ENCODE measurements at regions not wholly inside any gene's neighbourhood (a gene's known extent, or its start where the extent isn't known, plus 50 kb on each side); places are given as distances from the start of the nearest gene placed in this dataset.

DNA sequence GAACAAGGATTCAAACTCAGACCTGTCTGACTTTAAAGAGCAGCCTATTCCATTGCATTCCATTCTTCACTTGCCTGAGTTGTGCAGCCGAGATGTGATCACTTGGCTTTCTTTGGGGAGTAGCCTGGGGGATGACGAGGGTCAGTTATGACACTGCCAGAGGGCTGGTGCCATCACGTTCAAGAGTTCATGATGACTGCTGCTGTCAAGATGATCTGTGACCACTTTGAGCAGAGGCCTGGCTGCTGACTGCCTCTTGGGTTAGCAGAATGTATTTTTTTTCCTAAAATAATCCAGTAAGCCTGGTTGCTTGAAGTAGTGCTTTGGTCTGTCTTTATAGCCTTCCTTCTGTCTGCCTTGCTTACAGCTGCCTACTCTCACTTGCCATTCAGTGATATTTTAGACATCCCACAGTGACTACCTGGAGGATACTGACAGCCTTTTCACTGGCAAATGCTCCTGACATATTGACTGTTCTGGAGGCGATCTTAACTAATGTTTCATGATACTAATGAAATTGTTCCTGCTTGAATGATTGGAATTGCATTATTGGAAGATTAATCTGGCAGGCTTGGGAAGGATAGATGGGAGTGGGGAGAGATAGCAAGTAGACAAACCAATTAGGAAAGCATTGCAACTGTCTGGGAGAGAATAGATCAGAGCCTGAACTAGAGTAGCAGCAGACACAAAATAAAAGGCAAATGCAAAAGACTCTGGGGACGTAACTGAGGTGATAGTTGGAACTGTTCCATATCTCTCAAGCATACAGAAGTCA lies 221.6 kb upstream of the LCORL start:
- TF ChIP-seq, protein P1, sequence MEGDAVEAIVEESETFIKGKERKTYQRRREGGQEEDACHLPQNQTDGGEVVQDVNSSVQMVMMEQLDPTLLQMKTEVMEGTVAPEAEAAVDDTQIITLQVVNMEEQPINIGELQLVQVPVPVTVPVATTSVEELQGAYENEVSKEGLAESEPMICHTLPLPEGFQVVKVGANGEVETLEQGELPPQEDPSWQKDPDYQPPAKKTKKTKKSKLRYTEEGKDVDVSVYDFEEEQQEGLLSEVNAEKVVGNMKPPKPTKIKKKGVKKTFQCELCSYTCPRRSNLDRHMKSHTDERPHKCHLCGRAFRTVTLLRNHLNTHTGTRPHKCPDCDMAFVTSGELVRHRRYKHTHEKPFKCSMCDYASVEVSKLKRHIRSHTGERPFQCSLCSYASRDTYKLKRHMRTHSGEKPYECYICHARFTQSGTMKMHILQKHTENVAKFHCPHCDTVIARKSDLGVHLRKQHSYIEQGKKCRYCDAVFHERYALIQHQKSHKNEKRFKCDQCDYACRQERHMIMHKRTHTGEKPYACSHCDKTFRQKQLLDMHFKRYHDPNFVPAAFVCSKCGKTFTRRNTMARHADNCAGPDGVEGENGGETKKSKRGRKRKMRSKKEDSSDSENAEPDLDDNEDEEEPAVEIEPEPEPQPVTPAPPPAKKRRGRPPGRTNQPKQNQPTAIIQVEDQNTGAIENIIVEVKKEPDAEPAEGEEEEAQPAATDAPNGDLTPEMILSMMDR (IDR thresholded peaks at IDR 0.05; ENCODE audit: control extremely low read depth, extremely low read depth, low read depth, missing control alignments), result no peak
- POLR2A ChIA-PET, result no interaction called here
- no peak for DNase-seq (ENCODE audit: extremely low spot score)
- CTCF ChIA-PET, result no interaction called here

DNA sequence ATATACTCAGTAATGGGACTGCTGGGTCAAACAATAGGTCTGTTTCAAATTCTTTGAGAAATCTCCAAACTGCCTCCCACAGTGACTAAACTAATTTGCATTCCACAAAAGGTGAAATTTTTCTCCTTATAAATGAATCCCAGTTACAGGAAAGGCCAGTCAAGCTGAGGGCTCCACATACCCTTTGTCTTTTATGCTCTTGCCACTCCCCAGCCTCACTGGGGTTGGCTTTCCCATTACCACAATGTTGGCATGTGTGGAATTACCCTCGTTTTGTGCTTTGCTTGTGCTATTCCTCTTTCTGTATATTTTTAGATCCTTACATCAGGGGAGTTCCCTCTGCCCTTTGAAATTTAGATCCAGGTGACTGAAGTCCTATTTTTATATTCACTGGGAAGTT lies 220.2 kb upstream of the LCORL start:
- TF ChIP-seq, protein P1 (IDR thresholded peaks at IDR 0.05; ENCODE audit: control extremely low read depth, extremely low read depth, low read depth, missing control alignments), result no peak
- ChIA-PET CTCF (no interaction called here), POLR2A (no interaction called here)
- DNase-seq (ENCODE audit: extremely low spot score), result no peak

DNA sequence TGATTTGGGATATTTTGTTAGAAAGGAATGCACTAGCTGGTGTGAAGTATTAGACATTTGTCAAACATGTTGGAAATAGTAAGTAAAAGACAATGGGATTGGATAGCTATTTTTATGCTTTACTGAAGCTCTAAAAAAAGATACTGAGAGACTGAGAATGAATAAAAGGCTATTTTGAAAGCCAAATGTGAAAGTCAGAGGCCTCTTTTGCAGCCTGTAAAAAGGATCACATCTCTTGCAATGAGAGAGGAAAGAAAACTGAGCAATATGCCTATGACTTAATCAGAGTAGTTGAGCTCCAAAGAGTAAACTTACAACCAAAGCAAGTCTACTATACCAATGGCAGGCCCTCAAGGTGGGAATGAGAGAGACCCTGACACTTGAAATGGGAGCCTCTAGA lies 212.6 kb upstream of the LCORL start:
- no peak for DNase-seq (ENCODE audit: extremely low spot score)
- CTCF ChIA-PET, result interaction anchor here (1.3 to 1.6 kb wide), 2 partner anchors 11 to 18 kb away, joined by 4 to 5 read pairs; no protein-coding TSS in a partner anchor
- POLR2A ChIA-PET, result no interaction called here

DNA sequence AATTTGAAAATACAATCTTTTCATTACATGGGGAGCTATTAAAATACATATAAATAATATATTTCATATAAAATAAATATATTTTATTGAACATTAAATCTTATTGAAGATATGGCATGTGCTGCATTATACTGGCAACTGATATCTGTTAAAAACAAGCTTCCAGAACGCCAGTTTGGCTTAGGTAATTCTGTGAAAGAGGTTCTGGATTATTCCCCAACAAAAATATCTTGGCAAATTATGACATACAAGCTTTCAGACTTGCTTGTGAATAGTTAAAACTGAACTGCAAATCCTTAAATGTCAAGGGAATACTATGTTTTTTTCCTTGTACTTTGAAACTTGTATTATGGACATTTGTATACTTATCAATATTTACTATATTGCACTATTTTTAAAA lies 210.2 kb upstream of the LCORL start:
- no peak for DNase-seq (ENCODE audit: extremely low spot score)
- CTCF ChIA-PET, result interaction anchor here (1.2 kb wide), 1 partner anchor 25 kb away, joined by 3 read pairs; no protein-coding TSS in a partner anchor
- TF ChIP-seq, protein P1 (IDR thresholded peaks at IDR 0.05; ENCODE audit: control extremely low read depth, extremely low read depth, low read depth, missing control alignments), result no peak
- POLR2A ChIA-PET, result no interaction called here

More for the DNA sequence above, 212.6 kb upstream of the LCORL start:
- TF ChIP-seq, protein P1 (IDR thresholded peaks at IDR 0.05; ENCODE audit: control extremely low read depth, extremely low read depth, low read depth, missing control alignments), result no peak

DNA sequence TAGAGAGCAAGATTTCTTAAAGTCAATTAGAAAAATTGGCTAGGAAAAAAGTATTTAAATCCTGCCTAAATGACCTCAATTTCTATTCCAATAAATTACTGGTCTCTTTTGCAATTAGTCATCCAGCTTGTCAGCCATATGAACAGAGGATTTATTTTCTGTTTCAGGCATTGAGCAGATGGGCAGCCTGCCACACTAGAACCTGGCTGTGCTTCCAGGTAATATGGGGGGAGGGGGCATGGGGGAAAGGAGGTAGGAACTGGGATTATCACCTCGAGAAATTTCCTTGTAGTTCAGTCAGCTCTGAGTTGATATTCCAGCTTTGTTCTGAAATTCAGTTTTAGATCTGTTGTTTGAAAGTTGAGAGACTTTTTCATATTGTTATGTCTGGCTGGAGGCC lies 206.3 kb upstream of the LCORL start:
- POLR2A ChIA-PET, result no interaction called here

DNA sequence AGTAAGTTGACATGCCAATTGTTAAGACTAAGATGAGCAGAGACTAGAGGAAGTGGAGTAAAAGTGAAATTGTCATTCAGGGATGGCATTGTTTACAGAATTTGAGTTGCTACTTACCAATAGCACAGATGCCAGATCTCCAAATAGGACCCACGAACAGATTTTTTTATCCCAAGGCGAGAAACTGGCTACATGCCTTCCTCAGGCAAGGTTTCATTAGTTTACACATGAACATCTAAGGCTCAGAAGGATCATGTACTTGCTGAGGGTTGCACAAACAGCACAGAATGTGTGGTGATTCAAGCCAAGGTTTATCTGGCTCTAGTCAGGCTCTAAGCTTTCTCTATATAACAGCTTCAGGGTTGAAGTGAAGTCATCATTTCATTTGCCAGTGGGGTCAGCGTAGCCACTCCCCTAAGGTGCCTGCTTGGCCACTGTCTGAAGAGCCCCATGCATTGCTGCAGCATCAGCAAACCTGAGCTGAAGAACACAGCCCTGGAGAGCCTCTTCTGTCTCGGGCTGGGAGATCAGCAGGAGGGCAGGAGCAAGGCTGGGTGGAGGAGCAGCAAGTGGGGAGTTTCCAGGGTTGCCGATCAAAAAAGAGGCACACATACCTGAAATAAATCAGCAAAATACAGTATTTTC lies 193.0 kb upstream of the LCORL start:
- ChIA-PET POLR2A (no interaction called here), CTCF (no interaction called here)
- TF ChIP-seq, protein P1 (IDR thresholded peaks at IDR 0.05; ENCODE audit: control extremely low read depth, extremely low read depth, low read depth, missing control alignments), result no peak
- no peak for DNase-seq (ENCODE audit: extremely low spot score)

More for the DNA sequence above, 206.3 kb upstream of the LCORL start:
- TF ChIP-seq, protein P1 (IDR thresholded peaks at IDR 0.05; ENCODE audit: control extremely low read depth, extremely low read depth, low read depth, missing control alignments), result no peak
- no peak for DNase-seq (ENCODE audit: extremely low spot score)
- CTCF ChIA-PET, result no interaction called here

Measured in GM10248 (cell line).